GM06990 (cell line): ENCODE measurements at regions not wholly inside any gene's neighbourhood (a gene's known extent, or its start where the extent isn't known, plus 50 kb on each side); places are given as distances from the start of the nearest gene placed in this dataset.

Source experiments
- DNase-seq: peaks from one replicate; pipeline ENCODE4 v3.0.0-alpha.2; 2011; ENCODE audit not compliant: insufficient read length; ENCODE audit errors: extremely low read depth
- H3K27me3 ChIP-seq: replicated peaks from 2 replicates; pipeline ENCODE4 v1.6.0; 2011; ENCODE audit warnings: low read length; ENCODE audit not compliant: control insufficient read depth, insufficient read depth
- H3K36me3 ChIP-seq: 2 replicates; pipeline ENCODE4 v1.5.1; 2011; ENCODE audit warnings: low read length; ENCODE audit not compliant: control insufficient read depth, insufficient read depth
- H3K4me3 ChIP-seq: replicated peaks from 2 replicates; pipeline ENCODE4 v1.5.1; 2011; ENCODE audit warnings: low read depth, mild to moderate bottlenecking, control low read depth, low read length
- CTCF ChIP-seq: IDR thresholded peaks from 2 replicates; pipeline ENCODE4 v1.5.1; 2011; ENCODE audit warnings: low read length, control low read depth, mild to moderate bottlenecking, inconsistent platforms; ENCODE audit not compliant: insufficient read depth, poor library complexity, severe bottlenecking

GRCh38 chr2:41940060-41940744 is 107.6 kb upstream of the PKDCC start:
- H3K27me3 ChIP-seq: no peaks in the 10 kb centered on the region; the same call in 1 of the 2 replicates
- no peak for TF ChIP-seq CTCF
- no peak for DNase-seq
- H3K36me3 ChIP-seq: no peaks in the 10 kb centered on the region
- no peak overlapping the region for H3K4me3 ChIP-seq

- DNase-seq: no peak
- Histone ChIP-seq H3K36me3 (no peaks in the 10 kb centered on the region), H3K27me3 (no peaks in the 10 kb centered on the region; the same call in 1 of the 2 replicates), H3K4me3 (no peak overlapping the region)
- TF ChIP-seq CTCF: no peak
Measured at GRCh38 chr2:41940745-41941063, 107.1 kb upstream of the PKDCC start.

GRCh38 chr2:41941831-41942230 is 106.0 kb upstream of the PKDCC start:
- Histone ChIP-seq H3K4me3 (no peak overlapping the region), H3K27me3 (no peaks in the 10 kb centered on the region; the same call in 1 of the 2 replicates), H3K36me3 (no peaks in the 10 kb centered on the region)
- DNase-seq: no peak
- no peak for TF ChIP-seq CTCF

- Histone ChIP-seq H3K36me3 (no peaks in the 10 kb centered on the region), H3K4me3 (no peak overlapping the region), H3K27me3 (no peaks in the 10 kb centered on the region; the same call in 1 of the 2 replicates)
- TF ChIP-seq CTCF: no peak
- no peak for DNase-seq
Measured at GRCh38 chr2:41942278-41942677, 105.5 kb upstream of the PKDCC start.

GRCh38 chr2:41943159-41943558 is 104.7 kb upstream of the PKDCC start:
- TF ChIP-seq CTCF: no peak
- H3K4me3 ChIP-seq: no peak overlapping the region
- no peak for DNase-seq
- H3K27me3 ChIP-seq: no peaks in the 10 kb centered on the region; the same call in 1 of the 2 replicates
- no peaks in the 10 kb centered on the region for H3K36me3 ChIP-seq
